GM06990 (cell line): ENCODE measurements at regions not wholly inside any gene's neighbourhood (a gene's known extent, or its start where the extent isn't known, plus 50 kb on each side); places are given as distances from the start of the nearest gene placed in this dataset.

ENCODE experiments used
- DNase-seq: peaks from one replicate; pipeline ENCODE4 v3.0.0-alpha.2; 2011; ENCODE audit not compliant: insufficient read length; ENCODE audit errors: extremely low read depth
- H3K27me3 ChIP-seq: replicated peaks from 2 replicates; pipeline ENCODE4 v1.6.0; 2011; ENCODE audit warnings: low read length; ENCODE audit not compliant: control insufficient read depth, insufficient read depth
- H3K36me3 ChIP-seq: 2 replicates; pipeline ENCODE4 v1.5.1; 2011; ENCODE audit warnings: low read length; ENCODE audit not compliant: control insufficient read depth, insufficient read depth
- H3K4me3 ChIP-seq: replicated peaks from 2 replicates; pipeline ENCODE4 v1.5.1; 2011; ENCODE audit warnings: low read depth, mild to moderate bottlenecking, control low read depth, low read length
- TF ChIP-seq, protein P1 (sequence below): IDR thresholded peaks from 2 replicates; pipeline ENCODE4 v1.5.1; 2011; ENCODE audit warnings: low read length, control low read depth, mild to moderate bottlenecking, inconsistent platforms; ENCODE audit not compliant: insufficient read depth, poor library complexity, severe bottlenecking

DNA sequence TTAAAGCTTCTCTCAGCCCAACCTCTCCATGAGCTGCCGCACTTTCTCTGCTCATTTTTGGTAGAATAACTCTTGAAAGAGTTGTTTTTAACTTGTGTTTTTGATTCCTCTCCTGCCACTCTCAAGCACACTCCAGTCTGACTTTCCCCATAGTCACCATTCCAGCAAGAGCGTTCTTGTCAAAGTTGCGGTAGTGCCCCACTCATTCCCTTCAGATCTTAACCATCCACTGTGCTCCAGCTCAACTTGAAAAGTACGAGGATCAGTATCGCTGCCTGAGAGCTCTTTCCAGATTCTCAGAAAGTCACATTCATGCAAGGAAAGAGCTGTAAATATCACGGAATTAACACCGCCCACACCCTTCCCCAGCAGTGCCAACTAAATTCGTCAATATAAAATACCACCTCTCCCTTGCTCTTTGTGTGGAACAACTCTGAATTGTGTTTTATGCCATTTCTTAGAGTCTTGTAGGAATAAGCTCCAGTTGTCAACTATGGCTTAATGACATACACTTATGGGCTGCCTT is 59.7 kb upstream of the IL15 start:
- Histone ChIP-seq H3K4me3 (no peak overlapping the region), H3K27me3 (no peaks in the 10 kb centered on the region), H3K36me3 (no peaks in the 10 kb centered on the region)
- TF ChIP-seq, protein P1, sequence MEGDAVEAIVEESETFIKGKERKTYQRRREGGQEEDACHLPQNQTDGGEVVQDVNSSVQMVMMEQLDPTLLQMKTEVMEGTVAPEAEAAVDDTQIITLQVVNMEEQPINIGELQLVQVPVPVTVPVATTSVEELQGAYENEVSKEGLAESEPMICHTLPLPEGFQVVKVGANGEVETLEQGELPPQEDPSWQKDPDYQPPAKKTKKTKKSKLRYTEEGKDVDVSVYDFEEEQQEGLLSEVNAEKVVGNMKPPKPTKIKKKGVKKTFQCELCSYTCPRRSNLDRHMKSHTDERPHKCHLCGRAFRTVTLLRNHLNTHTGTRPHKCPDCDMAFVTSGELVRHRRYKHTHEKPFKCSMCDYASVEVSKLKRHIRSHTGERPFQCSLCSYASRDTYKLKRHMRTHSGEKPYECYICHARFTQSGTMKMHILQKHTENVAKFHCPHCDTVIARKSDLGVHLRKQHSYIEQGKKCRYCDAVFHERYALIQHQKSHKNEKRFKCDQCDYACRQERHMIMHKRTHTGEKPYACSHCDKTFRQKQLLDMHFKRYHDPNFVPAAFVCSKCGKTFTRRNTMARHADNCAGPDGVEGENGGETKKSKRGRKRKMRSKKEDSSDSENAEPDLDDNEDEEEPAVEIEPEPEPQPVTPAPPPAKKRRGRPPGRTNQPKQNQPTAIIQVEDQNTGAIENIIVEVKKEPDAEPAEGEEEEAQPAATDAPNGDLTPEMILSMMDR = no peak
- no peak for DNase-seq

DNA sequence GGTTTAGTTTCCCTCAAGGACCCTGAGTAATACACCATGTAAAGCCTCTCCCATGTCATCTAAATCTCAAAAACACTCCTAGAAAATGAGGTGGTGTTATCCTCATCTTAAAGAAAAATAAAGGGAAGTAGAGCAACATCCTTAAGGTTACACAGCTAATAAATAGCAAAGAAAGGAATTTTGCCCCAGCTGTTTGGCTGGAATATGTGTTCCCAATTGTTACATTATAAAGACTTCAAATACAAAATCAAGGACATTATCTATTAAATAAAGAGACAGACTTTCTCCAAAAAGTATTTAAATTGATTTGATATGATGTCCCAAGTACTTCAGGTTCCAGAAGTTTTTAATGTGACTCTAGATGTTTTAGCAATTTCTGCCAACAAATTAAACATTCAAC is 57.9 kb upstream of the IL15 start:
- no peak for DNase-seq
- H3K4me3 ChIP-seq = no peak overlapping the region
- TF ChIP-seq, protein P1 = no peak

DNA sequence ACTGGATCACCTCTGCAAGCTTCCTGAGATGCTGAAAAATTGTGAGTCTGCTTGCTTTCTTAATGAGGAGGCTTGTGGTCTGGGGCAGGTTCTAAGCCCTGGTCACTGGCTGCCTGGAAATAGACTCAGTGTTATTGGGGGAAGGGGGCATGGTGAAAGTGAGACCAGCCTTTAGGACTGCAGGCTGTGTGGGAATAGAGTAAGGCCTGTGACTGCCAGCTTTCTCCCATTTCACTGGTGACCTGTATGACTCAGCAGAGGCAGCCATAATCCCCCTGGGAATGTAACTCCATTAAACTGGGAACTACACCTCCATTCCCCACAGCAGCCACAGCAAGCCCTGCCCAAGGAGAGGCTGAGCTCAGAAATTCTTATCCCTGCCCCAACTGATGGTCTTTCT is 55.9 kb upstream of the IL15 start:
- Histone ChIP-seq H3K27me3 (no peaks in the 10 kb centered on the region), H3K4me3 (no peak overlapping the region), H3K36me3 (no peaks in the 10 kb centered on the region)
- TF ChIP-seq, protein P1 = no peak
- no peak for DNase-seq

More for the DNA sequence above, 57.9 kb upstream of the IL15 start:
- H3K27me3 ChIP-seq = no peaks in the 10 kb centered on the region
- no peaks in the 10 kb centered on the region for H3K36me3 ChIP-seq
